HepG2 (cell line): ENCODE measurements at regions not wholly inside any gene's neighbourhood (a gene's known extent, or its start where the extent isn't known, plus 50 kb on each side); places are given as distances from the start of the nearest gene placed in this dataset.

Experiments used
- ATF2 ChIP-seq: sonication (generic); formaldehyde crosslinking; IDR thresholded peaks from 2 replicates; pipeline ENCODE4 v1.4.0; 2020; ENCODE audit warnings: missing genetic modification reagents
- CREBL2 ChIP-seq: sonication (generic); formaldehyde crosslinking; IDR thresholded peaks from 2 replicates; pipeline ENCODE4 v1.8.1; 2023; ENCODE audit warnings: missing genetic modification reagents, mild to moderate bottlenecking, borderline replicate concordance
- CTCF ChIP-seq: sonication (generic); formaldehyde crosslinking; IDR thresholded peaks from 2 replicates; pipeline ENCODE4 v1.5.0; 2020; ENCODE audit warnings: mild to moderate bottlenecking, missing genetic modification reagents, moderate library complexity
- ELF1 ChIP-seq: sonication (generic); formaldehyde crosslinking; IDR thresholded peaks from 2 replicates; pipeline ENCODE4 v1.4.0; 2020; ENCODE audit warnings: missing genetic modification reagents
- ESRRA ChIP-seq: sonication (generic); formaldehyde crosslinking; IDR thresholded peaks from 2 replicates; pipeline ENCODE4 v1.5.1; 2020; ENCODE audit warnings: mild to moderate bottlenecking, low read depth, missing genetic modification reagents
- FOXP4 ChIP-seq: sonication (generic); formaldehyde crosslinking; IDR thresholded peaks from 2 replicates; pipeline ENCODE4 v1.4.0; 2020; ENCODE audit warnings: missing genetic modification reagents
- KLF16 ChIP-seq, 2 experiments: sonication (generic) in 1 of 2; formaldehyde crosslinking in 1 of 2; IDR thresholded peaks; 2 replicates each; pipeline versions ENCODE4 v1.6.1 to v1.8.0; 2016 to 2023; ENCODE audit warnings: missing genetic modification reagents in 2 of 2, missing compliant biosample characterization in 1 of 2
- ZNF10 ChIP-seq: sonication (generic); formaldehyde crosslinking; IDR thresholded peaks from 2 replicates; pipeline ENCODE4 v1.4.0; 2020; ENCODE audit warnings: mild to moderate bottlenecking, low read depth, missing genetic modification reagents, borderline replicate concordance
- ZNF264 ChIP-seq: sonication (generic); formaldehyde crosslinking; IDR thresholded peaks from 2 replicates; pipeline ENCODE4 v1.4.0; 2020; ENCODE audit warnings: missing genetic modification reagents
- ZNF607 ChIP-seq: sonication (generic); formaldehyde crosslinking; IDR thresholded peaks from 2 replicates; pipeline ENCODE4 v1.5.1; 2020; ENCODE audit warnings: missing genetic modification reagents, mild to moderate bottlenecking, borderline replicate concordance

DNA sequence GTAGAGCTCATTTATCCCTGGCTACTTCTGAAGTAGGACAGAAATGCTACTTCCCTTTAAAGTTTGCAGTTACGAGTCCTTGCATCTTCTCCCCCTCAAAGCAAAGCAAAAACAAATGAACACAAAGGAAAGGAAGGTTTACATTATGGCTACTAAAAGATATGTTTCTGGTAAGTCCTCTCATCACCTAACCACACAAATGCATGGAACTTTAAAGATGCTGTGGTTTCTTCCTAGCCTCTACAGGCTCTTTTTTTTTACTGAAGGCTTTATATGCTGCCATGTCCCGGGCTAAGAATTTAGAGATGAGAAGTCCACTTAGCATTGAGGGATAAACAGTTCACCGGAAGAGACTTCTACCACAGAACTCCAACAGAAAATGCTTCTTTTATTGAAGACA lies 291.2 kb downstream of the SS18 start:
- TF ChIP-seq CREBL2 (CRISPR knock-in tag) (no peak), ZNF607 (no peak), CTCF (CRISPR knock-in tag) (no peak), ZNF264 (no peak), ATF2 (CRISPR knock-in tag) (no peak), ELF1 (CRISPR knock-in tag) (no peak), ZNF10 (no peak), ESRRA (no peak), KLF16 (CRISPR knock-in tag; IDR thresholded peaks at IDR 0.05) (no peak), FOXP4 (CRISPR knock-in tag) (no peak)
